Keratinocyte (primary cell): ENCODE measurements at regions not wholly inside any gene's neighbourhood (a gene's known extent, or its start where the extent isn't known, plus 50 kb on each side); places are given as distances from the start of the nearest gene placed in this dataset.

Experiments used
- DNase-seq: peaks from one replicate; pipeline ENCODE4 v3.0.0-alpha.2; 2011; ENCODE audit warnings: low read depth, missing footprints, low spot score
- FAIRE-seq: peaks from 2 replicates; lab custom pipeline; 2011; peaks lifted over from hg19 to GRCh38; lab: Jason Lieb, UNC
- H2AFZ ChIP-seq: 2 replicates; pipeline ENCODE4 v1.6.0; 2012; ENCODE audit warnings: low read length, control low read depth, inconsistent platforms; ENCODE audit not compliant: control insufficient read depth
- H3K27ac ChIP-seq: 2 replicates; pipeline ENCODE4 v1.5.1; 2011; ENCODE audit warnings: low read length; ENCODE audit not compliant: control insufficient read depth, insufficient read depth
- H3K27me3 ChIP-seq: 3 replicates; pipeline ENCODE4 v1.6.0; 2011; ENCODE audit warnings: low read length; ENCODE audit not compliant: control insufficient read depth, insufficient read depth; ENCODE audit errors: extremely low read depth
- H3K36me3 ChIP-seq, 2 experiments: 2 replicates in 1 of 2; 3 replicates in 1 of 2; pipeline ENCODE4 v1.5.1; 2011; ENCODE audit warnings: low read length in 2 of 2, mild to moderate bottlenecking in 1 of 2; ENCODE audit not compliant: control insufficient read depth in 2 of 2, insufficient read depth in 2 of 2; ENCODE audit errors: extremely low read depth in 1 of 2
- H3K4me1 ChIP-seq: 3 replicates; pipeline ENCODE4 v1.5.1; 2011; ENCODE audit warnings: low read length; ENCODE audit not compliant: control insufficient read depth, insufficient read depth; ENCODE audit errors: extremely low read depth
- H3K4me2 ChIP-seq: 3 replicates; pipeline ENCODE4 v1.6.0; 2011; ENCODE audit warnings: low read depth, low read length; ENCODE audit not compliant: control insufficient read depth, insufficient read depth; ENCODE audit errors: extremely low read depth
- H3K4me3 ChIP-seq, 3 experiments: fragments of 200-600 bp in 1 of 3; sonication (generic) in 1 of 3; 2 replicates in 2 of 3; 3 replicates in 1 of 3; pipeline ENCODE4 v1.5.1; 2011 to 2016; ENCODE audit warnings: low read length in 3 of 3, mild to moderate bottlenecking in 3 of 3, control low read depth in 2 of 3, inconsistent platforms in 1 of 3, low read depth in 1 of 3, mixed read lengths in 1 of 3, mixed run types in 1 of 3, moderate library complexity in 1 of 3; ENCODE audit not compliant: control insufficient read depth in 2 of 3, insufficient read depth in 2 of 3; ENCODE audit errors: extremely low read depth in 1 of 3
- H3K79me2 ChIP-seq: 2 replicates; pipeline ENCODE4 v1.6.0; 2012; ENCODE audit warnings: low read length; ENCODE audit not compliant: control insufficient read depth, insufficient read depth
- H3K9ac ChIP-seq: 3 replicates; pipeline ENCODE4 v1.6.0; 2011; ENCODE audit warnings: low read length; ENCODE audit not compliant: control insufficient read depth, insufficient read depth; ENCODE audit errors: extremely low read depth
- H3K9me1 ChIP-seq: 3 replicates; pipeline ENCODE4 v1.6.0; 2011; ENCODE audit warnings: low read length; ENCODE audit not compliant: control insufficient read depth, insufficient read depth; ENCODE audit errors: extremely low read depth
- H3K9me3 ChIP-seq: 2 replicates; pipeline ENCODE4 v1.5.1; 2012; ENCODE audit warnings: low read depth, low read length; ENCODE audit not compliant: control insufficient read depth
- H4K20me1 ChIP-seq: 3 replicates; pipeline ENCODE4 v1.6.0; 2011; ENCODE audit warnings: low read length; ENCODE audit not compliant: control insufficient read depth, insufficient read depth; ENCODE audit errors: extremely low read depth
- CTCF ChIP-seq, 3 experiments: IDR thresholded peaks in 1 of 3; conservative IDR thresholded peaks in 1 of 3; optimal IDR thresholded peaks in 1 of 3; 2 replicates in 2 of 3; 3 replicates in 1 of 3; pipeline versions ENCODE3 to v1.5.1; 2011; ENCODE audit warnings: low read length in 3 of 3, mild to moderate bottlenecking in 3 of 3, moderate library complexity in 2 of 3, control low read depth in 1 of 3, inconsistent platforms in 1 of 3; ENCODE audit not compliant: insufficient read depth in 2 of 3; ENCODE audit errors: extremely low read depth in 1 of 3
- EZH2 ChIP-seq: IDR thresholded peaks from one replicate; pipeline ENCODE4 v1.6.1; 2012; ENCODE audit warnings: inconsistent platforms, mild to moderate bottlenecking, low read length, moderate library complexity
- dilution Hi-C: fragments of 300-500 bp; cut with MboI; formaldehyde crosslinking; loops from one replicate; pipeline ENCODE4 v1.7.0; 2020; ENCODE audit warnings: low sequenced_read_pairs; ENCODE audit not compliant: extremely low pct_ligation_motif_present

DNA sequence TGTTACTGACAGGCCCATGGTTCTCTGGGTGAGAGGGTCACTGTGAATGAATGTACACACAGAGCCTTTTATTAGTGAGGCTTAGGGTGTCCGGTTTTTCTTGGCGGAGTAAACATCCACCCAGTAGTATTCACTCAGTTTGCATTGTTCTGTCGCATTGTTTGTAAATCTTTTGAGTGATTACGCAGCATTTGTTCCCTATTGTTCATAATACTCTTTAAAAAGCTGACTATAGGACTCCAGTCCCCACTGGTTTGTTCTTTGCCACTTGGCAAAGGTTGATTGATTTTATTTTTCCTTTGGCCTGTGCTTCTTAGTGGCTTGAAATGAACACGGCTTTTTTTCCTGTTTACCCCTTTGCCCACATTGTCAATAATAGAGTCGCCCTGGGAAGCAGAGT lies 130.1 kb upstream of the ESR1 start:
- TF ChIP-seq CTCF (optimal IDR thresholded peaks at IDR 0.05 in 1 of 3, IDR thresholded peaks at IDR 0.05 in 1 of 3, conservative IDR thresholded peaks at IDR 0.05 in 1 of 3; ENCODE audit: extremely low read depth in 1 of 3, insufficient read depth in 2 of 3, low read length in 3 of 3): no peak
- TF ChIP-seq EZH2: no peak
- no peak overlapping the region for H3K27ac ChIP-seq

DNA sequence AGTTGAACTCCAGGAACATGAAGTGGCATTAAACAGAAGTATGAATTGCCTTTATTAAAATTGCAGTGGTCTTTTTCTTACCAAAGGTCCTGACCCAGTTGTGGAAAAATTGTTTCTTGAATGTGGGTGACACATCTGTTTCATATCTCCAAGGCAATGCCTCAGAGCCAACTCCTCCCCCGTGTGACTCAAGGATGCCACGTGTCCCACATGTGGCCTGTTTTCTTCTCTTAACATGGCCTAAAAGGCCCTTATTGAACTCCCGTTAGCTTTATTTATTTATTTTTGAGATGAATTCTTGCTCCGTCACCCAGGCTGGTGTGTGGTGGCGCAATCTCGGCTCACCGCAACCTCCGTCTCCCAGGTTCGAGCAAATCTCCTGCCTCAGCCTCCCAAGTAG lies 128.4 kb upstream of the ESR1 start:
- Histone ChIP-seq H3K36me3 (no peaks in the 10 kb centered on the region), H3K4me3 (no peak overlapping the region), H3K27ac (no peak overlapping the region), H3K9me3 (no peaks in the 10 kb centered on the region), H3K79me2 (no peaks in the 10 kb centered on the region), H3K27me3 (no peaks in the 10 kb centered on the region), H3K4me1 (no peaks in the 10 kb centered on the region), H3K9ac (no peak overlapping the region), H4K20me1 (no peaks in the 10 kb centered on the region), H3K4me2 (no peak overlapping the region), H2AFZ (no peak overlapping the region), H3K9me1 (no peaks in the 10 kb centered on the region)
- TF ChIP-seq EZH2 (no peak), CTCF (optimal IDR thresholded peaks at IDR 0.05 in 1 of 3, IDR thresholded peaks at IDR 0.05 in 1 of 3, conservative IDR thresholded peaks at IDR 0.05 in 1 of 3; ENCODE audit: extremely low read depth in 1 of 3, insufficient read depth in 2 of 3, low read length in 3 of 3) (no peak)
- no peak for DNase-seq
- dilution Hi-C loops: no loop called here
- no peak for FAIRE-seq

More for the DNA sequence above, 130.1 kb upstream of the ESR1 start:
- dilution Hi-C loops: no loop called here
- Histone ChIP-seq H4K20me1 (no peaks in the 10 kb centered on the region), H3K9me3 (no peaks in the 10 kb centered on the region), H3K36me3 (no peaks in the 10 kb centered on the region), H3K4me2 (no peak overlapping the region), H2AFZ (no peak overlapping the region), H3K4me1 (no peaks in the 10 kb centered on the region), H3K9ac (no peak overlapping the region), H3K27me3 (no peaks in the 10 kb centered on the region), H3K4me3 (no peak overlapping the region), H3K9me1 (no peaks in the 10 kb centered on the region), H3K79me2 (no peaks in the 10 kb centered on the region)
- FAIRE-seq (no peak), DNase-seq (no peak)
